HCT116 (cell line): ENCODE measurements at regions not wholly inside any gene's neighbourhood (a gene's known extent, or its start where the extent isn't known, plus 50 kb on each side); places are given as distances from the start of the nearest gene placed in this dataset.

Source experiments
- POLR2A ChIP-seq: IDR thresholded peaks from 2 replicates; pipeline ENCODE4 v1.7.0; 2011; ENCODE audit warnings: borderline replicate concordance; ENCODE audit not compliant: insufficient read depth, insufficient read length; ENCODE audit errors: extremely low read depth
- ZFX ChIP-seq: fragments of 450-650 bp; IDR thresholded peaks from 2 replicates; pipeline ENCODE4 v1.6.1; 2017

GRCh38 chr5:85760519-85760918 is 857.2 kb upstream of the COX7C start:
- TF ChIP-seq POLR2A (no peak), ZFX (no peak)
